GM12892 (cell line): ENCODE measurements at regions not wholly inside any gene's neighbourhood (a gene's known extent, or its start where the extent isn't known, plus 50 kb on each side); places are given as distances from the start of the nearest gene placed in this dataset.

Source experiments
- DNase-seq: peaks from one replicate; pipeline ENCODE4 v3.0.0; 2011; ENCODE audit not compliant: insufficient read length
- FAIRE-seq: peaks from 2 replicates; lab custom pipeline; 2011; peaks lifted over from hg19 to GRCh38; lab: Jason Lieb, UNC
- POLR2A ChIP-seq: IDR thresholded peaks from 2 replicates; pipeline ENCODE4 v1.6.1; 2011; ENCODE audit warnings: low read depth, low read length, control low read depth
- POLR2AphosphoS5 ChIP-seq: IDR thresholded peaks from 2 replicates; pipeline ENCODE4 v1.6.1; 2011; ENCODE audit warnings: low read depth, low read length, control low read depth
- TAF1 ChIP-seq: IDR thresholded peaks from 2 replicates; pipeline ENCODE4 v1.6.1; 2011; ENCODE audit warnings: low read depth, mild to moderate bottlenecking, control low read depth, low read length, borderline replicate concordance

GRCh38 chr1:8197493-8198282 lies 120.2 kb upstream of the SLC45A1 start:
- FAIRE-seq, result peak; percentile 14
- no peak for DNase-seq
- TF ChIP-seq POLR2AphosphoS5 (no peak), POLR2A (no peak), TAF1 (no peak)

- FAIRE-seq, result no peak
- DNase-seq, result no peak
Observed at GRCh38 chr1:8194481-8195227, 123.3 kb upstream of the SLC45A1 start.

GRCh38 chr1:8193840-8194406 lies 124.0 kb upstream of the SLC45A1 start:
- FAIRE-seq (no peak), DNase-seq (no peak)

More at GRCh38 chr1:8194481-8195227, 123.3 kb upstream of the SLC45A1 start:
- no peak for TF ChIP-seq POLR2A
- TF ChIP-seq POLR2AphosphoS5, result no peak
- TF ChIP-seq TAF1, result no peak

GRCh38 chr1:8191474-8191873 lies 126.4 kb upstream of the SLC45A1 start:
- no peak for TF ChIP-seq POLR2AphosphoS5
- no peak for TF ChIP-seq TAF1
- no peak for TF ChIP-seq POLR2A
- no peak for FAIRE-seq

More at GRCh38 chr1:8193840-8194406, 124.0 kb upstream of the SLC45A1 start:
- TF ChIP-seq TAF1 (no peak), POLR2AphosphoS5 (no peak), POLR2A (no peak)

GRCh38 chr1:8189931-8190483 lies 127.9 kb upstream of the SLC45A1 start:
- DNase-seq (no peak), FAIRE-seq (no peak)
- TF ChIP-seq TAF1 (no peak), POLR2A (no peak), POLR2AphosphoS5 (no peak)

More at GRCh38 chr1:8191474-8191873, 126.4 kb upstream of the SLC45A1 start:
- no peak for DNase-seq

GRCh38 chr1:8185400-8185799 lies 132.5 kb upstream of the SLC45A1 start:
- no peak for TF ChIP-seq TAF1
- no peak for TF ChIP-seq POLR2AphosphoS5
- no peak for TF ChIP-seq POLR2A
- FAIRE-seq (no peak), DNase-seq (no peak)

GRCh38 chr1:8184301-8184700 lies 133.6 kb upstream of the SLC45A1 start:
- DNase-seq (no peak), FAIRE-seq (no peak)
- TF ChIP-seq POLR2AphosphoS5, result no peak
- no peak for TF ChIP-seq TAF1
- no peak for TF ChIP-seq POLR2A

GRCh38 chr1:8182034-8182761 lies 135.7 kb upstream of the SLC45A1 start:
- TF ChIP-seq POLR2A (no peak), POLR2AphosphoS5 (no peak), TAF1 (no peak)
- DNase-seq, result no peak
- FAIRE-seq, result peak; percentile 68

- no peak for TF ChIP-seq POLR2A
- no peak for TF ChIP-seq TAF1
- no peak for TF ChIP-seq POLR2AphosphoS5
- FAIRE-seq (no peak), DNase-seq (no peak)
Observed at GRCh38 chr1:8179132-8179793, 138.7 kb upstream of the SLC45A1 start.

GRCh38 chr1:8176279-8176678 lies 141.6 kb upstream of the SLC45A1 start:
- TF ChIP-seq POLR2AphosphoS5, result no peak
- no peak for TF ChIP-seq POLR2A
- no peak for TF ChIP-seq TAF1
- FAIRE-seq (no peak), DNase-seq (no peak)
